OCI-LY1 (cell line): ENCODE measurements at regions not wholly inside any gene's neighbourhood (a gene's known extent, or its start where the extent isn't known, plus 50 kb on each side); places are given as distances from the start of the nearest gene placed in this dataset.

Experiments
- EZH2 ChIP-seq: fragments of 200-600 bp; sonication (generic), shearing (Covaris generic); IDR thresholded peaks from 2 replicates; pipeline ENCODE4 v1.8.0; 2017; ENCODE audit warnings: borderline replicate concordance, mixed run types, mild to moderate bottlenecking, antibody characterized with exemption, low read length, moderate library complexity, mixed read lengths
- TF ChIP-seq, protein P1 (sequence below): fragments of 200-600 bp; sonication (generic), shearing (Covaris generic); IDR thresholded peaks from 2 replicates; pipeline ENCODE4 v1.5.1; 2017; ENCODE audit warnings: mild to moderate bottlenecking, antibody characterized with exemption, low read length, moderate library complexity, mixed read lengths

DNA sequence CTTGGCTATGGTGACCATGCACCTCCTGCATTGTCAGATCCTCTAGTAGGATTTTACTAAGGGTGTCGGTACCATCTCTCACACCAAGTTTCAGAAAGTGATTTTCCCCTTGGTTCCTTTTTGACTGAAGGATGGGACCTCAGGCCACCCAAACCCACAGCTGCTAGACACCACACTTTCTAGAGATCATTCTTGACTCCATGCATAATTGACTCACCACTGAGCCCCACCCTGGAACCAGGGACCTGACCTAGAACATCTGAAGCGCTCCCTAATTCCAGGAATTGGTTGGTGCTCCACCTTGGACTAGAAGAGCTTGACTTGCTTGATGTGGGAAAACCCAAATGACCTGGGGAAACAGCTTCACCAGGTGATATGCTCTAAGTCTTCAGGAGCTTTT, 206.8 kb upstream of the EGLN3 start:
- TF ChIP-seq, protein P1, sequence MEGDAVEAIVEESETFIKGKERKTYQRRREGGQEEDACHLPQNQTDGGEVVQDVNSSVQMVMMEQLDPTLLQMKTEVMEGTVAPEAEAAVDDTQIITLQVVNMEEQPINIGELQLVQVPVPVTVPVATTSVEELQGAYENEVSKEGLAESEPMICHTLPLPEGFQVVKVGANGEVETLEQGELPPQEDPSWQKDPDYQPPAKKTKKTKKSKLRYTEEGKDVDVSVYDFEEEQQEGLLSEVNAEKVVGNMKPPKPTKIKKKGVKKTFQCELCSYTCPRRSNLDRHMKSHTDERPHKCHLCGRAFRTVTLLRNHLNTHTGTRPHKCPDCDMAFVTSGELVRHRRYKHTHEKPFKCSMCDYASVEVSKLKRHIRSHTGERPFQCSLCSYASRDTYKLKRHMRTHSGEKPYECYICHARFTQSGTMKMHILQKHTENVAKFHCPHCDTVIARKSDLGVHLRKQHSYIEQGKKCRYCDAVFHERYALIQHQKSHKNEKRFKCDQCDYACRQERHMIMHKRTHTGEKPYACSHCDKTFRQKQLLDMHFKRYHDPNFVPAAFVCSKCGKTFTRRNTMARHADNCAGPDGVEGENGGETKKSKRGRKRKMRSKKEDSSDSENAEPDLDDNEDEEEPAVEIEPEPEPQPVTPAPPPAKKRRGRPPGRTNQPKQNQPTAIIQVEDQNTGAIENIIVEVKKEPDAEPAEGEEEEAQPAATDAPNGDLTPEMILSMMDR = no peak
- no peak for TF ChIP-seq EZH2
